ENCODE measurements at regions not wholly inside any gene's neighbourhood (a gene's known extent, or its start where the extent isn't known, plus 50 kb on each side); places are given as distances from the start of the nearest gene placed in this dataset.

DNA sequence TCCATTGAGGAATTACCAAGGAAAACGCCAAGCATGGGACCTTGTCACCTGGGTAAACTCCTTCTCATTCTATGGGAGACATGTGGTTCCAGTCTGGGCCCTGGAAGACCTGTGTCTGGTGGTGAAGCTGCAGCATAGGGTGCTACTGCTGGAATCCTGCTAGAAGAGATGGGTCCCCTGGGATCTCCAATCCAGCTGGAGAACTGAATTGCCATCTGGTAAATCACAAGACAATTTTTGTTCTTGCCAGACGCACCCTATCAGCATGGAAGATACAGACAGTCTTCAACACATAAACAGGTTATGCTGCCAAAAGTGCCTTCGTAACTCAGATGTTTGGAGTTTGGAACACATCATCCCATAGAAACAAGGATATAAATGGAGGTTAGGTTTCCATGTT lies 424.0 kb upstream of the BRINP1 start:
- Histone ChIP-seq H3K36me3 (ENCODE audit: control insufficient read depth, insufficient read depth, low read length) (no peaks in the 10 kb centered on the region), H3K9ac (ENCODE audit: low read length) (no peak overlapping the region), H3K27ac (ENCODE audit: low read depth, low read length) (no peak overlapping the region), H3K4me1 (ENCODE audit: control insufficient read depth, insufficient read depth, low read length) (no peaks in the 10 kb centered on the region), H3K4me3 (ENCODE audit: low read length) (no peak overlapping the region), H3K27me3 (ENCODE audit: control insufficient read depth, insufficient read depth, low read length) (no peaks in the 10 kb centered on the region)

DNA sequence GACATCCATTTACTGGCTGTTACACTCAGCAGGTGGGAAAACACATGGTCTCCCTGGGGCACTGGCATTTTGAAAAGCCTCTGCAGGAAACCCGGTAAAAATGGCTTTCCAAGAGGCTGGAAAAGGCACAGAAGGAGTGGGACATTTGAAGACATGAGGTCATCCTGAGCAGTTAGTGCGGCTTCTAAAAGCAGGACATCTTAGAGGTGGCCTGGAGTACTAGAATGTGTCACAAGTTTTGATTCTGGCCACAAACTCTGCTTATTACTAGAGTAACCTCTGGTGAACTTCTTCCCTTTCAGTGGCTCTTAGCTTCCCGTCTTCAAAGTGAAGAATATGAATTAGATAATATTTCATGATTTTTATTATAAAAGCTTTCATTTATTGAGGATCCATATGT lies 423.0 kb upstream of the BRINP1 start:
- H3K4me1 ChIP-seq (ENCODE audit: control insufficient read depth, insufficient read depth, low read length), result no peaks in the 10 kb centered on the region
- H3K27me3 ChIP-seq (ENCODE audit: control insufficient read depth, insufficient read depth, low read length), result no peaks in the 10 kb centered on the region

GRCh38 chr9:119789987-119790386 lies 420.8 kb upstream of the BRINP1 start:
- Histone ChIP-seq H3K27me3 (ENCODE audit: control insufficient read depth, insufficient read depth, low read length) (no peaks in the 10 kb centered on the region), H3K4me1 (ENCODE audit: control insufficient read depth, insufficient read depth, low read length) (no peaks in the 10 kb centered on the region), H3K27ac (ENCODE audit: low read depth, low read length) (no peak overlapping the region), H3K36me3 (ENCODE audit: control insufficient read depth, insufficient read depth, low read length) (no peaks in the 10 kb centered on the region), H3K9ac (ENCODE audit: low read length) (no peak overlapping the region), H3K4me3 (ENCODE audit: low read length) (no peak overlapping the region)

More for the DNA sequence above, 423.0 kb upstream of the BRINP1 start:
- Histone ChIP-seq H3K27ac (ENCODE audit: low read depth, low read length) (no peak overlapping the region), H3K4me3 (ENCODE audit: low read length) (no peak overlapping the region), H3K36me3 (ENCODE audit: control insufficient read depth, insufficient read depth, low read length) (no peaks in the 10 kb centered on the region), H3K9ac (ENCODE audit: low read length) (no peak overlapping the region)

- H3K4me3 ChIP-seq (ENCODE audit: low read length), result no peak overlapping the region
- no peak overlapping the region for H3K27ac ChIP-seq (ENCODE audit: low read depth, low read length)
- no peaks in the 10 kb centered on the region for H3K27me3 ChIP-seq (ENCODE audit: control insufficient read depth, insufficient read depth, low read length)
- no peak overlapping the region for H3K9ac ChIP-seq (ENCODE audit: low read length)
- H3K4me1 ChIP-seq (ENCODE audit: control insufficient read depth, insufficient read depth, low read length), result no peaks in the 10 kb centered on the region
- no peaks in the 10 kb centered on the region for H3K36me3 ChIP-seq (ENCODE audit: control insufficient read depth, insufficient read depth, low read length)
These were observed 419.7 kb upstream of the BRINP1 start for GRCh38 chr9:119788921-119789320.

DNA sequence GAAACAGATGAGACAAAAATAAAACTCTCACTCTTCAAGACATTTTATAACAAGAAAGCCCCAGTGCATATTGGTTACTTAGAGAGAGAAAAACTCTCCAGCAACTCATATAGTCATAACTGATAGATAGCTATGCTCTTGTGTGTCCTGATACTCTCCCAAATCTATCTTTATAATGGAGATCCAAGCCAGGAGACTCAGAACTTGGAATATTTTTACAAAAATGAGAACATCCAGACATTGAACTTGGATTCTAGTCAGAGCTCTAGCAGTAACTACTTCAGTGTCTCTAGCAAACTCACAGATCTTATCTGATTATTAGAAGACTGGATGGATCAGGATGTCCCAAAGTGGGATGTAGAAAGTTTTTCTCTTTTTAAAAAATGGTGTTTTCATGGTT lies 412.7 kb upstream of the BRINP1 start:
- no peak overlapping the region for H3K9ac ChIP-seq (ENCODE audit: low read length)
- no peaks in the 10 kb centered on the region for H3K4me1 ChIP-seq (ENCODE audit: control insufficient read depth, insufficient read depth, low read length)
- H3K4me3 ChIP-seq (ENCODE audit: low read length), result no peak overlapping the region
- H3K27me3 ChIP-seq (ENCODE audit: control insufficient read depth, insufficient read depth, low read length), result no peaks in the 10 kb centered on the region
- no peak overlapping the region for H3K27ac ChIP-seq (ENCODE audit: low read depth, low read length)
- H3K36me3 ChIP-seq (ENCODE audit: control insufficient read depth, insufficient read depth, low read length), result no peaks in the 10 kb centered on the region

DNA sequence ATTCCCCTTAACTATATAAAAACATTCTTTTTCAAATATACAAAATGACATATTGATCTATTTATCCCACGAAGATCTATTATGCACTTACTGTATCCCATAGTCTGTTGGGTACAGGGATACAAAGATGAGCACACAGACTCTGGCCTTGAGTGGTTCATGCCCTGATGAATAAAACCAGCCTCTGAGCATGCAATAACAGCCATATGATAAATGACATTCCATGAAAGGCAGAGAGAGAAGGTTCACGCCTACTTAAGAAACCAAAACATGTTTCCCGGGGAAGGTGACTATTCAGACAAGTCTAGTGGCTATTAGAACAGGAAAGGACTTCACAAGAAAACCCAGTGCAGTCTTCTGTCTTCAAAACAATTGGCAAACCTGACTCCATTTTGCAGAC lies 406.2 kb upstream of the BRINP1 start:
- Histone ChIP-seq H3K4me3 (ENCODE audit: low read length) (no peak overlapping the region), H3K27me3 (ENCODE audit: control insufficient read depth, insufficient read depth, low read length) (no peaks in the 10 kb centered on the region), H3K27ac (ENCODE audit: low read depth, low read length) (no peak overlapping the region), H3K4me1 (ENCODE audit: control insufficient read depth, insufficient read depth, low read length) (no peaks in the 10 kb centered on the region), H3K9ac (ENCODE audit: low read length) (no peak overlapping the region), H3K36me3 (ENCODE audit: control insufficient read depth, insufficient read depth, low read length) (no peaks in the 10 kb centered on the region)

GRCh38 chr9:119773823-119774222 lies 404.6 kb upstream of the BRINP1 start:
- no peaks in the 10 kb centered on the region for H3K27me3 ChIP-seq (ENCODE audit: control insufficient read depth, insufficient read depth, low read length)
- H3K27ac ChIP-seq (ENCODE audit: low read depth, low read length), result no peak overlapping the region
- H3K36me3 ChIP-seq (ENCODE audit: control insufficient read depth, insufficient read depth, low read length), result no peaks in the 10 kb centered on the region
- no peak overlapping the region for H3K9ac ChIP-seq (ENCODE audit: low read length)
- H3K4me3 ChIP-seq (ENCODE audit: low read length), result no peak overlapping the region
- H3K4me1 ChIP-seq (ENCODE audit: control insufficient read depth, insufficient read depth, low read length), result no peaks in the 10 kb centered on the region

- Histone ChIP-seq H3K36me3 (ENCODE audit: control insufficient read depth, insufficient read depth, low read length) (no peaks in the 10 kb centered on the region), H3K27me3 (ENCODE audit: control insufficient read depth, insufficient read depth, low read length) (no peaks in the 10 kb centered on the region), H3K4me3 (ENCODE audit: low read length) (no peak overlapping the region), H3K4me1 (ENCODE audit: control insufficient read depth, insufficient read depth, low read length) (no peaks in the 10 kb centered on the region), H3K27ac (ENCODE audit: low read depth, low read length) (no peak overlapping the region), H3K9ac (ENCODE audit: low read length) (no peak overlapping the region)
These were observed 402.1 kb upstream of the BRINP1 start for GRCh38 chr9:119771341-119771740.

- no peak overlapping the region for H3K27ac ChIP-seq (ENCODE audit: low read depth, low read length)
- H3K9ac ChIP-seq (ENCODE audit: low read length), result no peak overlapping the region
- H3K36me3 ChIP-seq (ENCODE audit: control insufficient read depth, insufficient read depth, low read length), result no peaks in the 10 kb centered on the region
- no peaks in the 10 kb centered on the region for H3K4me1 ChIP-seq (ENCODE audit: control insufficient read depth, insufficient read depth, low read length)
- H3K27me3 ChIP-seq (ENCODE audit: control insufficient read depth, insufficient read depth, low read length), result no peaks in the 10 kb centered on the region
- H3K4me3 ChIP-seq (ENCODE audit: low read length), result no peak overlapping the region
These were observed 399.0 kb upstream of the BRINP1 start for GRCh38 chr9:119768266-119768665.

DNA sequence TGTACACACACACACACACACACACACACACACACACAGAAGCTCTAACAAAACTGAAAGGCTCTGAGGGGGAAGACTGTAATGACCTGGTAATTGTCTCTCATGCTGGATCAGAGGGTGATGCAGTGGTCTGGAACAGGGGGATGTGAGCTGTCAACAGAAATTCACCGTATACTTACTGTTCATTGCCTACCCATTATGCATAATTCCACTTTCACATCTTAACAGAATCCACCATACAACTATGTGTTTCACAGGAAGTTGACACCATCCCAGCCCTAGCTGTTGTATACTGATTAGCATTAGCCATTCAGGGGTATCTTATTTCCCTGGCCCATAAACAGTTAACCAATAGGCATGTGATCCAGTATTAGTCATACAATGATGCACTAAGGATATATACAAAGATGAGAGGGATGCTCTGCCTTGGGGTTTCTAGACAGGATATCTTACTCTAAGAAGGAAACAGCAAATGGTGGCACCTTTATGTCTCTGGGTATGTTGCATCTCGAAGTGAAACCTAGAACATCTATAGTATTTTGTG lies 396.5 kb upstream of the BRINP1 start:
- Histone ChIP-seq H3K27ac (ENCODE audit: low read depth, low read length) (no peak overlapping the region), H3K4me1 (ENCODE audit: control insufficient read depth, insufficient read depth, low read length) (no peaks in the 10 kb centered on the region), H3K9ac (ENCODE audit: low read length) (no peak overlapping the region), H3K4me3 (ENCODE audit: low read length) (no peak overlapping the region), H3K36me3 (ENCODE audit: control insufficient read depth, insufficient read depth, low read length) (no peaks in the 10 kb centered on the region), H3K27me3 (ENCODE audit: control insufficient read depth, insufficient read depth, low read length) (no peaks in the 10 kb centered on the region)

DNA sequence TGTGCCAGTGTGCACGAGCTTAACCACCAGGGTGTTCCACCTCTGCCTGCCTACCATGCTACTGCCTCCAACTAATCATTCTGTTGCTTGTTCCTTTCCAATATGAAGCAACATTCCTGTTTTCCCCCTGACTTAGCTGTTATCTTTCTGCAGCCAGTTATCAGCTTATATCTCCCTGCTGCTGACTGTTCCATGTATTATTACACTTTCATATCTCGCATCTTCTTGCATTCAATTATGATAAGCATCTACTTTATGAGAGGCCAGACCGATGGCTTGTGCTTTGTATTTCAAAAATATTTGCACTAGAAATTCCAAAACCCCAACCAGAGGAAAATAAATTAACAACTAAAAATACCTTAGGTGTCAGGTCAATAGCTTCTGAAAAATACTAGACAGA lies 394.0 kb upstream of the BRINP1 start:
- no peak overlapping the region for H3K9ac ChIP-seq (ENCODE audit: low read length)
- H3K27ac ChIP-seq (ENCODE audit: low read depth, low read length), result no peak overlapping the region
- no peaks in the 10 kb centered on the region for H3K36me3 ChIP-seq (ENCODE audit: control insufficient read depth, insufficient read depth, low read length)

GRCh38 chr9:119761812-119762211 lies 392.6 kb upstream of the BRINP1 start:
- H3K27me3 ChIP-seq (ENCODE audit: control insufficient read depth, insufficient read depth, low read length), result no peaks in the 10 kb centered on the region
- no peaks in the 10 kb centered on the region for H3K4me1 ChIP-seq (ENCODE audit: control insufficient read depth, insufficient read depth, low read length)
- H3K4me3 ChIP-seq (ENCODE audit: low read length), result no peak overlapping the region
- H3K36me3 ChIP-seq (ENCODE audit: control insufficient read depth, insufficient read depth, low read length), result no peaks in the 10 kb centered on the region
- H3K9ac ChIP-seq (ENCODE audit: low read length), result no peak overlapping the region
- no peak overlapping the region for H3K27ac ChIP-seq (ENCODE audit: low read depth, low read length)

More for the DNA sequence above, 394.0 kb upstream of the BRINP1 start:
- Histone ChIP-seq H3K27me3 (ENCODE audit: control insufficient read depth, insufficient read depth, low read length) (no peaks in the 10 kb centered on the region), H3K4me1 (ENCODE audit: control insufficient read depth, insufficient read depth, low read length) (no peaks in the 10 kb centered on the region), H3K4me3 (ENCODE audit: low read length) (no peak overlapping the region)

GRCh38 chr9:119758990-119759389 lies 389.8 kb upstream of the BRINP1 start:
- Histone ChIP-seq H3K27ac (ENCODE audit: low read depth, low read length) (no peak overlapping the region), H3K4me1 (ENCODE audit: control insufficient read depth, insufficient read depth, low read length) (no peaks in the 10 kb centered on the region), H3K9ac (ENCODE audit: low read length) (no peak overlapping the region), H3K36me3 (ENCODE audit: control insufficient read depth, insufficient read depth, low read length) (no peaks in the 10 kb centered on the region), H3K4me3 (ENCODE audit: low read length) (no peak overlapping the region), H3K27me3 (ENCODE audit: control insufficient read depth, insufficient read depth, low read length) (no peaks in the 10 kb centered on the region)
